Tibial nerve (tissue), 4 donors: ENCODE measurements at regions not wholly inside any gene's neighbourhood (a gene's known extent, or its start where the extent isn't known, plus 50 kb on each side); places are given as distances from the start of the nearest gene placed in this dataset.

Experiments
- DNase-seq, 2 donors: peaks; one replicate each; pipeline ENCODE4 v3.0.0-alpha.2; 2019; ENCODE audit warnings: low spot score in 2 of 2
- H3K27ac ChIP-seq, 4 donors: fragments of 200-600 bp; sonication (generic) in 3 of 4; one replicate each; pipeline ENCODE4 v1.5.1; 2017 to 2019; ENCODE audit warnings: mild to moderate bottlenecking in 1 of 4
- H3K27me3 ChIP-seq, 2 donors: fragments of 200-600 bp; sonication (generic) in 1 of 2; one replicate each; pipeline versions ENCODE4 v1.5.1 to v1.6.0; 2017 to 2019
- H3K36me3 ChIP-seq, 3 donors: fragments of 200-600 bp; sonication (generic); one replicate each; pipeline ENCODE4 v1.5.1; 2018 to 2019
- H3K4me1 ChIP-seq, 4 donors: fragments of 200-600 bp; sonication (generic) in 3 of 4; one replicate each; pipeline ENCODE4 v1.5.1; 2017 to 2019
- H3K4me3 ChIP-seq, 4 donors: fragments of 200-600 bp; sonication (generic) in 3 of 4; one replicate each; pipeline ENCODE4 v1.5.1; 2017 to 2019; ENCODE audit warnings: mild to moderate bottlenecking in 1 of 4, moderate library complexity in 1 of 4
- H3K9me3 ChIP-seq, 4 donors: fragments of 200-600 bp; sonication (generic) in 3 of 4; one replicate each; pipeline ENCODE4 v1.5.1; 2017 to 2019
- CTCF ChIP-seq, 5 experiments: fragments of 200-600 bp in 3 of 5; fragments of 450-650 bp in 2 of 5; sonication (generic) in 3 of 5; IDR thresholded peaks; one replicate each; pipeline ENCODE4 v1.5.1; 2016 to 2019; ENCODE audit warnings: antibody characterized with exemption in 5 of 5, mild to moderate bottlenecking in 3 of 5, moderate library complexity in 2 of 5
- EP300 ChIP-seq, 2 donors: sonication (generic); formaldehyde crosslinking; IDR thresholded peaks; one replicate each; pipeline ENCODE4 v1.6.1; 2017; ENCODE audit warnings: antibody characterized with exemption in 2 of 2, mild to moderate bottlenecking in 1 of 2
- POLR2A ChIP-seq, 2 donors: fragments of 450-650 bp; IDR thresholded peaks; one replicate each; pipeline ENCODE4 v1.6.1; 2017; ENCODE audit warnings: antibody characterized with exemption in 2 of 2, mild to moderate bottlenecking in 2 of 2, moderate library complexity in 2 of 2
- WGBS, 2 donors: methylation state at CpG; one replicate each; pipeline ENCODE4 v1.1.5; 2018; 5-methylcytosine and 5-hydroxymethylcytosine counted together

- WGBS, 2 donors, result 58 to 60% methylated on average over 6 of the region's 6 CpGs
- no peaks in the 10 kb centered on the region for H3K27me3 ChIP-seq
- DNase-seq, result no peak
- H3K9me3 ChIP-seq, result no peaks in the 10 kb centered on the region
- no peaks in the 10 kb centered on the region for H3K36me3 ChIP-seq
- no peak overlapping the region for H3K27ac ChIP-seq
- TF ChIP-seq POLR2A (IDR thresholded peaks at IDR 0.05) (no peak), CTCF (IDR thresholded peaks at IDR 0.05) (no peak), EP300 (IDR thresholded peaks at IDR 0.05) (no peak)
- H3K4me3 ChIP-seq, result no peak overlapping the region
- no peaks in the 10 kb centered on the region for H3K4me1 ChIP-seq
Observed at GRCh38 chr9:25557645-25558300, 120.5 kb downstream of the TUSC1 start.

- no peak for DNase-seq
- no peaks in the 10 kb centered on the region for H3K36me3 ChIP-seq
- H3K27ac ChIP-seq, result no peak overlapping the region
- H3K9me3 ChIP-seq, result no peaks in the 10 kb centered on the region
- H3K4me3 ChIP-seq, result no peak overlapping the region
- H3K27me3 ChIP-seq, result no peaks in the 10 kb centered on the region
- no peaks in the 10 kb centered on the region for H3K4me1 ChIP-seq
- 79 to 80% methylated on average over 1 of the region's 1 CpG for WGBS, 2 donors
- no peak for TF ChIP-seq CTCF (IDR thresholded peaks at IDR 0.05)
- TF ChIP-seq POLR2A (IDR thresholded peaks at IDR 0.05), result no peak
- TF ChIP-seq EP300 (IDR thresholded peaks at IDR 0.05), result no peak
Observed at GRCh38 chr9:25556540-25556939, 121.7 kb downstream of the TUSC1 start.

- no peaks in the 10 kb centered on the region for H3K36me3 ChIP-seq
- no peak for DNase-seq
- no peak overlapping the region for H3K4me3 ChIP-seq
- H3K27me3 ChIP-seq, result no peaks in the 10 kb centered on the region
- H3K9me3 ChIP-seq, result no peaks in the 10 kb centered on the region
- 54 to 65% methylated on average over 3 of the region's 3 CpGs for WGBS, 2 donors
- no peaks in the 10 kb centered on the region for H3K4me1 ChIP-seq
- TF ChIP-seq POLR2A (IDR thresholded peaks at IDR 0.05), result no peak
- TF ChIP-seq EP300 (IDR thresholded peaks at IDR 0.05), result no peak
- no peak for TF ChIP-seq CTCF (IDR thresholded peaks at IDR 0.05)
- H3K27ac ChIP-seq, result no peak overlapping the region
Observed at GRCh38 chr9:25548847-25549246, 129.4 kb downstream of the TUSC1 start.

- Histone ChIP-seq H3K36me3 (no peaks in the 10 kb centered on the region), H3K4me1 (no peaks in the 10 kb centered on the region), H3K9me3 (no peaks in the 10 kb centered on the region), H3K4me3 (no peak overlapping the region), H3K27ac (no peak overlapping the region), H3K27me3 (no peaks in the 10 kb centered on the region)
- DNase-seq, result no peak
- no peak for TF ChIP-seq CTCF (IDR thresholded peaks at IDR 0.05)
- TF ChIP-seq POLR2A (IDR thresholded peaks at IDR 0.05), result no peak
- no peak for TF ChIP-seq EP300 (IDR thresholded peaks at IDR 0.05)
- WGBS, 2 donors, result 90 to 94% methylated on average over 7 of the region's 7 CpGs
Observed at GRCh38 chr9:25543806-25544205, 134.4 kb downstream of the TUSC1 start.

- Histone ChIP-seq H3K9me3 (no peaks in the 10 kb centered on the region), H3K27me3 (no peaks in the 10 kb centered on the region), H3K4me1 (no peaks in the 10 kb centered on the region), H3K27ac (no peak overlapping the region), H3K36me3 (no peaks in the 10 kb centered on the region), H3K4me3 (no peak overlapping the region)
- TF ChIP-seq CTCF (IDR thresholded peaks at IDR 0.05) (no peak), POLR2A (IDR thresholded peaks at IDR 0.05) (no peak), EP300 (IDR thresholded peaks at IDR 0.05) (no peak)
- DNase-seq, result no peak
- 92 to 95% methylated on average over 8 of the region's 8 CpGs for WGBS, 2 donors
Observed at GRCh38 chr9:25542319-25542718, 135.9 kb downstream of the TUSC1 start.
